HG02610 (cell line): ENCODE measurements at regions not wholly inside any gene's neighbourhood (a gene's known extent, or its start where the extent isn't known, plus 50 kb on each side); places are given as distances from the start of the nearest gene placed in this dataset.

Experiments used
- ATAC-seq: cut with Tn5 transposase; IDR thresholded peaks from one replicate; pipeline ENCODE4 v1.9.1; 2021; ENCODE audit warnings: mild to moderate bottlenecking, moderate library complexity; ENCODE audit not compliant: unreplicated experiment

DNA sequence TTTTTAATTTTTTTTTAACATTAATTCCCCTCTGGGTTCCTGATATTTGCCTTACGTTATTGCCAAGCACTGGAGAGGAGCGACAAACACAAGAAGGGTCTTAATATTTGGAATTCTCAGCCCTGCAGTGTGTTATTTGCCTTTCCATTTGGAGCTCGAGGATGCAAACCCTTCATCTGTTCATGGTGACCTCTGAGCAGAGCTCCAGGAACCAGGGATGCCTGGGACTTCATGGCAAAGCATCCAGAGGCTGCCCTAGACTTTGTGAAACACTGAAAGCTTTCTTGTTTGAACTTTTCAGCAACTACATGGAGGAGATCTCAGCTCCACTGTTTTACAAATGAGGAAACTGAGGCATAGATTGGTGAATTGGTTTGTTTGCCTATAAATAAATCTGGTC, 254.2 kb downstream of the CBLN1 start:
- no peak for ATAC-seq

DNA sequence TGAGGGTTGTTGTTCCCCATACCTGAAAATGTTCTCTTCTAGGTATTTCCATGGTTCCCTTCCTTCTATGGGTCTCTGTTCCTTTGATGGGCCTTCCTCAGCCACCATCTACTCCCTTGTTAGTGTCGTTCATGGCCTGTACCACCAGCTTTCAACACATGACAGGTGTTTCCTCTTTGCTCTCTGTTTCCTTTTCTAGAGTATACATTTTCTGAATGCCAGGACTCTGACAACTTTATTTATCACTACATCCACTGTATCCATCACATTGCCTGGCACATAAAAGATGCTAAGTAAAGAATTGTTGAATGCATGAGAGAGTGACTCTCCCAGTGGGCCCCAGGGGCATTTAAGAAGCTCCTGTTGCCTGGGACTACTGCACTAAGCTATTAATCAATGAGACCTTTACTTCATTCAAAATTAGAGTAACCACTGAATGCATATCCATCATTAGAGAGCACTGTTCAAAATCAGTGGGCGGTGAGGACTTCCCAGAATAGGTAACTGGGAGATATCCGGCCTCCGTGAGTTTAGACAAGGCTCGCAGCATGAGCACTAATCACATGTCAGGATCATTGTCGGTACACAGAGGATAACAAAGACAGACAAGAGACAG, 255.0 kb downstream of the CBLN1 start:
- ATAC-seq, result no peak

DNA sequence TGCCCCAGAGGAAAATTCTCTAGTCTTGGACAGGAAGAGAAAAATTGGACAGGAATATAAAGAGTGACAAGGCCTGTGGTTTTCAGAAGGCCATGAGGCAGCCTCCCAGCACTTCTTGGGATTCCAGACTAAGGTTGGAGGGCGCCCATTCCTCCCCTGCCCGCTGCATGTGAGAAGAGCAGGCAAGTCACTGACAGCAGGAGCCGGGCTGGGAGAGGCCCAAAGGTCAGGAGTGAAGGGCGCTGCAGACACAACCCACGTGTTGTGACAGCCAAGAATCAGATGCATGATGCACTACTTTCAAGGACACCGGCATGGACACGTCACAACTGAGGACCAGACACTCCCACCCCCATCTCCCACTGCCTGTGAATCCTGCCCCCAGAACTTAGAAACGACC, 256.7 kb downstream of the CBLN1 start:
- no peak for ATAC-seq

DNA sequence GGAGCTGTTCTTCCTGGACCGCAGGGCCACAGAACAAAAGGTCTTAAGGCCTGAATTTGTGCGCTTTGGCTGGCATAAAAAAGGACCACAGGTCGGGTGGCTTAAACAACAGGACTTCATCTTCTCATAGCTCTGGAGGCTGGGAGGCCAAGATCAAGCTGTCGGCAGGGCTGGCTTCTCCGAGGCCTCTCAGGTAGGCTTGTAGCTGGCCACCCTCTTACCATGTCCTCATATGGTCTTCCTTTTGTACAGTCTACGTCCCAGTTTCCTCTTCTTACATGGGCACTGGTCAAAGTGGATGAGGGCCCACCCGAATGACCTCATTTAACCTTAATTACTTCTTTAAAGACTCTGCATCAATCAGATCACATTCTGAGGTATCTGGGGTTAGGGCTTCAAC, 257.6 kb downstream of the CBLN1 start:
- ATAC-seq, result no peak

DNA sequence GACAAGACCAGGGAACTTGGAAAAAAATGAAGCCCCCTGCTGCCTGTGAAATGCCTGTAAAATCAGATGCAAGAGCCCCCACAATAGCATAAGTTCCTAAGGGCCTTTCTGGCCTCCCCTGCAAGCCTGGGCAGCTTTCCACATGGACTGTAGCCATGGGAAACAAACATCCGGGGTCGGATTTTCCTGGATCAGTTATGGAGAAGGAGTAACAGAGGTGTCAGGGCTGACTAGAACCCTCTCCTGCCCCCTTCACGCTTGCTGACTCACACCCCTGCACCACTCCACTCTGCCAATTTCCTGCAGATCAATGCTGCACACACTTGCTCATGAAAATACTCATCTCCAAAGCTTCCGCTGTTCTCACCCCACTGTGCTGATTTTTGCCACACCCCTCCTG, 258.6 kb downstream of the CBLN1 start:
- ATAC-seq, result no peak

DNA sequence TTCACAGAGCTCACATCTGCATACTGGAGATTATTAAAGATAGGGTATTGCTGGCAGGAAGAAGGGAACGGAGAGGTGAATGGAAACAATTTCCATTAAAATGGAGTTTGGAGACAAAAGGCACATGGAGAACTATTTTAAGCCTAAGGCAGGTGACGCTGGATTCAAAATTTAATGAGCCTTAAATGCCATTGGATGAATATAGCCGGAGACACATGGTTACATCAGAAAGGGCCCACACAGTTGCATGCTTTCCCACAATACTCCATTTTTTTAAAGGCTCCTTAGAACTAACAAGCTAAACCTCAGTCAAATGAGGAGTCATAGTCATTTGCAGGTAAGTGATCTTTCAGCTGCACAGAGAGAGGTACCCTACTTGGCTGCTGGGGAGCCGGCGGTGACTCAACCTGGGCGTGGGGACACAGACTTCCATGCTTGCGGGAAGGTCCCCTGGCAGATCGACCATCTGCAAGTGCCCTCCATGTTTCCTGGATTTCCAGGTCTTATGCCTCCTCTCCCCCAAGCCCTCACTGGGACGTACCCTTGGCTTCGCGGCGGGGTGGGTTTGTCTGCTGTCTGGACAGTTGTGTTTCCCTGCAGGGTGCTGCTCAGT, 259.2 kb downstream of the CBLN1 start:
- ATAC-seq, result no peak

DNA sequence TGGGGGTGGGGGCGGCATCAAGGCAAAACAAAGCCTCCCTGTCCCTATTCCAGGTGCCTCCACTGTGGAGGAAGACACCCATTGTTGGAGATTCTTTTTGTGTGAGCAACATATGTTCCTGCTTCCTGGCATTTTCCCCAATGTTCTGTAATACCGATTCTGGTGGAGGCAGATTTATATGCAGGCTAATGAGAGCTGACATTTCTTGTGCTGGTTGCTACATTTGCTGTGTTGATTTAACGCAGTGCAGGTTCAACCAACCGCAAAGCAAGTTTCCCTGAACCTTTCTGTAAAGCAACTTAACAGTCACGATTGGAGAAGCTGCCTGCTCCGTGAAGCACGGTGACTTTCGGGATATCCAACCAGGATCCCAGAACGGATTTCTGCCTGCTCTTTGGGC, 260.5 kb downstream of the CBLN1 start:
- no peak for ATAC-seq

DNA sequence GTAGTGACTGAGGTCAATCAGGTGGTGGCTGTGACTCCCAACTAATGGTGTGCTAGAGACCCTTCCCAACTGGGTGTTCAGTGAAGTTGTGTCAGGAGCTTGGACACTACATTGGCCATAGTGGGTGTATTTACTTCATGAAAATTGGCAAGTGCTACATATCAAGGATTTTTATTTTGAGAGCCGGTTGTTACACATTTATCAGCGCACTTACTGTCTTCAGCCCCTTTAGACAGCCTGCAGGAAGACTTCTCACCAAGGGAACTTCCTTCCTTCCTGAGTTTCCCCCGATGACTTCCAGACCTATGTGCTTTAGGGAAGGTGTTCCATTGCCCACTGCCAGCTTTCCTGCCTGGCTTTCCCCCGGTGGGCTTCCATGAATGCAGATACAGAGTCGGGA, 261.2 kb downstream of the CBLN1 start:
- ATAC-seq, result no peak

DNA sequence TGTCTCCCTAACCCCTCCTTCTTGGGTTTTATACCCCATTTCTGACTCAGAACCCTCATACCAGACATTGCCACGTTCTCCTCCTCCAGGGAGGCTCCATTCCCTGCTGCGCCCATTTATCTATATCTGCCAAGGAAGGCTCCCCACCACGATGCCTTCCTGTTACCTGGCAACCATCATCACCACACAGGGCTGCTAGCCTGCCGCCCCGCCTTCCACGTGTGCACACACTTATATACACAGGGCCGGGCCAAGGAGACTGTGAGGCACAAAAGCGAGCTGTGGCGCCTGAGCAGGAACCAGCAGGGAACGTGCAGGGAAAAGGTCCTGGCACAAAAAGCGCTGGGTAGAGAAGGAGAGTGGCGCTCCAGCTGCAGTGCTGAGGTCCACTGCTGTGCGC, 261.8 kb downstream of the CBLN1 start:
- ATAC-seq, result no peak

DNA sequence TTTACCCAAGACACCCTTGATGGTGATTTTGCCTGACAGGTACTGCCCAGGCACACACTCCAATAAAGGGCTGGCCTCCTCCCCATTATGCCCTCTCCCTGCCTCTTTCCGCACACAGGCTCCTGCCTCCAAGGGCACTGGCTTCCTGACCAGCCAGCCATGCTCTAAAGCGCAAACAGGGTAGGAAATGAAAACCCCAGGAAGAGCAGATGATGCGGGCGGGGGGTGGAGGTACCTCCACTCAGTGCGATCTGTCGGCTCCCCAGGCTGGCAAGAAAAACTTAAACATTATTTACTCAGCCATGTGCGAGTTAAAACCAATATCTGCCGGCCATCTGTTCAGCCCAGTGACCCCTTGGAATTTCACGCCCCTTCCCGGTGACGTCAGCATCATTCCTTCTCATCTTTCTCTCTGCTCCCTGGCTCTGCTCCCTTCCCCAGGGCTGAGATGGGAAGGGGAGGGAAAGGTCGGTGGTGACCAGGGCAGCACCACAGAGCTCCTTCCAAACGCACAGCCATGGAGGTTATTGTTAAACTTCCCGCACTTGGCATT, 262.5 kb downstream of the CBLN1 start:
- no peak for ATAC-seq

DNA sequence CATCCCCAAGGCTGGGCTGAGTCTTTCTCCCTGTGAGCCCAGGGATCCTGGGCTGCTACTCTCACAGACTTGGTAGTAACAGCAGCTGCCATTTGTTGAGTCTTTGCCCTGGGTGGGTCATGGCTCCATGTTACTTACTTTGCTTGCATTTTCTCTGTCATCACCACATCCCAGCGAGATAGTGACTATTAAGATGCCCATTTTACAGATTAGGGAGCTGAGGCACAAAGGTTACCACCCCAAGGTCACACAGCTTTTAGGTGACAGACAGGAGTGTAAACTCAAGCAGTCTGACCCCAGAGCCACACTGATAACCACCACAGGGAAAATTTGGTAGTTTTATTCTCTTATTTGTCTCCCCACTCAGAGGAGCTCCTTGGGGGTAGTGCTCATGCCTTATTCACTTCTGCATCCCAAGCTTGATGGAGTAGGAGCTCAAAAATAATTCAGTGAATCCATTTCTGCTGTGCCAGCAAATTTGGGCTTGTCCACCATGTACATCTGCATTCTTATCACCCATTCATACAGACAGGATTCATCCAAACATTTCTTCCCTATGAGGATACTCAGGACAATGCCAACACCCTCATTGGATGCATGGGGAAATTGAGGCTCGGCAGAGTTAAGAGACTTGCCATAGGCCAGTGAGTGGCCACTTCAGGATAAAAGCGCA, 263.2 kb downstream of the CBLN1 start:
- no peak for ATAC-seq

DNA sequence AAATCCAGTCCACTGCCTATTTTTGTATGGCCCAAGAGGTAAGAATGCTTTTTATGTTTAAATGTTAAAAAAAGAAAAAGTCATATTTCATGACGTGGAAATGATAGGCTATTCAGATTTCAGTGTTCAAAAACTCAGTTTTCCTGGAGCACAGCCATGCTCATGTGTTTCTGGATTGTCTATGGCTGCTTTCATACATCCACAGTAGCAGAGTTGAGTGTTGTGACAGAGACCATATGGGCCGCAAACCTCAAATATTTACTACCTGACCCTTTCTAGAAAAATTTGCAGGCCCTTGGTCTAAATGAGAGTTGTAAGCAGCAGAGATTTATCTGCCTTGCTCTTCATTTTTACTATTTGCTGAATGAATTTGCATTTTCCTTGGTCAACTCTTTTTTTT, 264.1 kb downstream of the CBLN1 start:
- ATAC-seq, result no peak

DNA sequence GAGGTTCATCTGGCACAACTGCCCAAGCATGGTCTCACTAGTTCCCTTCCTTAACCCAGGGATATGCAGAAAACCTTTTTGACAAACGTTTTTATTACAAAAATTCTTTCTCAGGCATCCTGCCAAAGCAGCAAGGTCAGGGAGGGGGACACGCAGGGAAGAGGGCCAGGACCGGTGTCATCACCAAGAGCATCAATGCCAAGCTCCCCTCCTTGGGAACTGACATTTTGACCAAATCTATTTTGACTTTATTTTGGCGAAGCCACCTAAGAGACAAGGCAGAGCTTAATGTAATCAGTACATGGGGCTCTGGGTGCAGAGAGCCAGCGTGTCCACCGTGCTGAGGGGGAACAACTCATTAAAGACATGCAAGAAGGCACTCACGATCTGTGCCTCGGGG, 265.2 kb downstream of the CBLN1 start:
- no peak for ATAC-seq

DNA sequence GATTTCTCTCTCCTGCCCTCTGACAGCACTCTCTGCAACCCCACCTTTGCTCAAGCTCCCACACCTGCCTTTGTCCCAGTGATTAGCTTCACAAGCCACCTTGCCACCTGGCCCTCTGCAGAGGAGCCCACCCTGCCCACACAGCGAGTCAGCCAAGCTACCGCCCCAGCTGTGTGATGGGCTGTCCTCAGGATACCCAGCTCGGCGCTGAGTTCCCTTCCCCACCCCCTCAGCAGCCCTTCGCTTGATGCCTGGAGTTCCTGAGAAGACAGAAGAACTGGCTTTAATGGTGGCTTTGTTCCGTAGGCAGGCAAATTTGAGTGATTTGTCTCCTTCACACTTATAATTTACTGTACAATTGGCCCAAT, 266.4 kb downstream of the CBLN1 start:
- ATAC-seq, result no peak

DNA sequence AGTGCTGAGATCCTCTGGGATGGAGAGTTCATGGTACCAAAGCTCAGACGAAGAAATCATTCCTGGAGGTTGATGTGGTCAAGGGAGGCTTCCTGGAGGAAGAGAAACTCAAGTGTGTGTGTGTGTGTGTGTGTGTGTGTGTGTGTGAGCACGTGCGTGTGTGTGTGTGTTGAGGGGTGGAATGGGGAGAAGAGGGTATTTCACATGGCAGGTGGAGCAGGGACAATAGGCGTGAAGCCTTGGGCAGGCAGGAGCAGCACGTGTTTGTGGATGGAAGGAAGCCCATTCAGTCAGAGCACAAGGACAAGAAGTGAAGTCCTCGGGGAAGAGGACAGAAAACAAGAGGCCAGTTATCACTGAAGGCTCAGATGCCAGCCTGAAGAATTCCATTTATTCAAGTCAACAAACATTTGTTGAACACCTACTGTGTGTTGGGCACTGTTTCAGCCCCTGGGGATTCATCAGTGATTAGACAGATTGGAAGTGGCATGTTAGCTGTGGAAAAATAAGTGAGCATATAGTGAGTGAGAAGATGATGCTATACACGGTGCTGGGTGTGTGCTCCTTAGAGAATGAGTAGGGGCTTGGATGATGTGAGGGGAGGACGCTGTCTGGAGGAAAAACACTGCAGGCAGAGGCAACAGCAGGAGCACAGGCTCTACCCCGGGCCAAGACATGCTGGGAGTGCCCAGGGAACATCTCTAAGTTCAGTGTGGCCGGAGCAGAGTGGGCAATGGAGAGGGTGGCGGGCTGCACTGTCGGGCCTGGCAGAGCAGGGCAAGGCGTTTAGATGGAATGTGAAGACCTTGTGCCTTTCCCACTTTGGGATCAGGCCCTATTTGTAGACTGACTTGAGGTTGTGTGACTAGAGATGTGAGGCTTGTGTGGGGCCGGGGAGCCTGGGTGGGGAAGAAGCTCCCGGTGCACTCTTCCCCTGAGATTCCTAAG, 267.1 kb downstream of the CBLN1 start:
- no peak for ATAC-seq

DNA sequence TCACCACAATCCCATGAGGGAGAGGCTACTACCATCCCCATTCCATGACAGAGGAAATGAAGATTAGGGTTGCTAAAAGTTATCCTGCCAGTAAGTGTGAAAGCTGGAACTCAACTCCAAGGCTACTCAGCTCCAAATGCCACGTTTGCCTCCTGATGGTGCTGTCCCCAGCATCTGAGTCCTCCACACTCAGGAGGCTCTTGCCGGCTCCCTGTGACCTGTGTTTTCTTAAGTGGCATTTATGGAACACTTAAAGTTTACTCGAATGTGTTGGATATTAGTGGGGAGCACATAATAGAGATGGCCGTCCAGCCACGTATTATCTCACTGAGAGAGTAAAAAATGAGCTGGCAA, 267.9 kb downstream of the CBLN1 start:
- ATAC-seq, result no peak

DNA sequence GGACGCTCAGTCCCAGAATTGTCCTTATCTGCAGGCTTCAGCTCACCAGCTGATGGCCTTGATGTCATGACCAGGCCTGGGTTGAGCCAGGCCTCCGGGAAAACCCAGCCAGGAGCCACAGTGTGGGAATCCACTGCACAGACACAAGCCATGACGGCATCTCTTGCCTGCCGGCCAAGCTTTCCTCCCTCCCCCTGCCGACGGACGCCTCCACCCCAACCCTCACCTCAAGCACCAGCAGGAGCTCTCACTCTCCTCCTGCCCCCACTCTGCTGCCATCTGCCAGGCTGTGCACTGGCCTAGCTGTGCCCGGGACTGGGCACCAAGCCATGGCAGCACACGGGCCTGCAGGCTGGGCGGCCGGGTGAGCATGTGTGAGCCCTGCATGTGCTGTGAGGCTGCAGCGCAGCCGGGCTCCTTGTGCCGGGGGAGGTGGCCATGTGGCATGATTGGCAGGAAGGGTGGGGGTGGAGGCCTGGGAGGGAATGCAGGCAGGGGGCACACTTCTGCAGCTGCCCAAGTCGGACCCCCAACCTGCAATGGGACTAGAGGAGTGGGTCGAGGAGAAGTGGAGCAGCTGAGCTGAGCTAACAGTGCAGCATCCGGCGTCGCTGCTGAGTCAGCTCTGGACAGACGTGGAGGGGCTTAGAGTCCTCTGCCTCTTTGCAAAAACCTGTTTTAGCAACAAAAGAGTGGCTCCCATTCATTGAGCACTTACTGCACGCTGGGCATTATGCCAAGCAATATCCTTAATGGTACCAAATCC, 268.5 kb downstream of the CBLN1 start:
- no peak for ATAC-seq

DNA sequence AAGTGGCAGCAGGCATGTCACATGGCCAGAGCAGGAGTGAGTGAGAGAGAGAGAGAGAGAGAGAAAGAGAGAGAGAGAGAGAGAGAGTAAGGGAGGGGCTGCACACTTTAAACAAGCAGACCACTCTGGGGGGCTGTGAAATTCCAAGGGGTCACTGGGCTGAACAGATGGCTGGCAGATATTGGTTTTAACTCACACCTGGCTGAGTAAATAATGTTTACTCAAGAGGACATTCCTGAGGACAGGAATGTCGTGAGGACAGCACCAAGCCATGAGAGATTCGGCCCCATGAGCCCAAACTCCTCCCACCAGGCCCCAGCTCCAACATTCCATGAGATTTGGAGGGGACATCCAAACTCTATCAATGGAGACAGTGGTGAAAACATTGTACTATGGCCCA, 269.7 kb downstream of the CBLN1 start:
- no peak for ATAC-seq

DNA sequence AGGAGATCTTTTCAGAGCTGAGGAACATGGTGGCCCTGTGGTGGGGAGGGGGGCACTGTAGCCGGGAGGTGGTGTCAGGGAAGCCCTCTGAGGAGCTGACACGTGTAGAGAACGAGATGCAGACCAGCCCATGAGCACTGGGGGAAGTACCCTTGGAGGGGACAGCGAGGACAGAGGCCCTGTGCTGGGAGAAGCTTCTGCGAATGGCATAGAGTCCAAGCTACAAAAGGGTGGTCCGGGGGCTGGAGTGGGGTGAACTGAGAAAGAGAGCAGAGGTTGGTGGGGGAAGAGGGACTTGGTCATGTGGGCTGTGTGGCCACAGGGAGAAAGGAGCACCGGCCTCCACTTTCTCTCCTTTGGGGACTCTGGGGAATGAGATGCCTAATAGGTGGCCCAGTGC, 270.8 kb downstream of the CBLN1 start:
- ATAC-seq, result no peak

DNA sequence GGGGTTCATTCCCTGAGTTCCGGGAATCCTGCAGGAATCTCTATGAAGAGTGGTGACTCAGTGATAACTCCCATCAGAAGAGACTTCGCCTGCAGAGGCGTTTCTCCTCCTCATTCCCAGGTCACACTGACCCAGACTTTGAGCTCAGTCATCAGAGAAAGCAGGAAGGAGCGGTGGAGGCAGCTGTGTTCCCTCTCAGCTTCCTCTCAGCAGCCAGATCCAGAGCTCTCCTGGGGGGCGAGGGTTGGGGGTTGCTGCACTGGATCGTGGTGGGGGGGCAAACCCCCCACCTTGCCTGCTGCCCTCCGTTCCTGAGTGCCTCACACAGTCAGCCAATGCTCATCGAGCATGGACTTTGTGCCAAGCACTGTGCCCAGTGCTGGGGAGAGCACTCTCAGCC, 271.2 kb downstream of the CBLN1 start:
- no peak for ATAC-seq

DNA sequence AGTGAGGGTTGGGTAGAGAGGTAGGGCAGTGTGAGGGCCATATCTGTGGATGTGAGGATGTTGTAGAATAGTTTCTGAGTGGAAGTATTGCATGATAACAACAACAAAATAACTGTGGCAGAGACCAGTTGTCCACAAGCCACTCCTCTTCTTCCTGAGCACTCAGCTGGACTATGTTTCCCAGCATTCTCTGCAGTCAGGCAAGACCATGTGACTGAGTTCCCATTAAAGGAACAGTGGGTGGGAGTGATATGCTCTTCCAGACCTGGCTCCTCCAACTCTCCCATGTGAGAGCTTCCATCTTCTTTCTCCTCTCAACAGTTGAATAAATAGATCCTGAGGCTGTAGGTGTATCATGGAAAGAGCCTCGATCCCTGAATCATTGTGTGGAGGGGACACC, 272.4 kb downstream of the CBLN1 start:
- ATAC-seq, result no peak
